ENCODE measurements at regions not wholly inside any gene's neighbourhood (a gene's known extent, or its start where the extent isn't known, plus 50 kb on each side); places are given as distances from the start of the nearest gene placed in this dataset.
A peak's percentile ranks its signal among the peaks of the same experiment; 100 is the strongest.

GRCh38 chr5:67731886-67732285, 483.7 kb upstream of the PIK3R1 start:
- H3K79me1 ChIP-seq (replicated peaks; ENCODE audit: low read length, poor library complexity, severe bottlenecking), result no peaks in the 10 kb centered on the region
- no peaks in the 10 kb centered on the region for H3K4me1 ChIP-seq (ENCODE audit: control insufficient read depth, insufficient read depth, low read depth, low read length)
- H2AFZ ChIP-seq (ENCODE audit: low read depth, low read length), result no peak overlapping the region
- no peak overlapping the region for H4K8ac ChIP-seq (ENCODE audit: low read length)
- H3K4ac ChIP-seq (ENCODE audit: low read depth in 1 of 2, low read length in 2 of 2), result no peak overlapping the region
- no peak overlapping the region for H2BK5ac ChIP-seq (ENCODE audit: low read depth, low read length, poor library complexity, severe bottlenecking)
- H2AK5ac ChIP-seq (ENCODE audit: low read length, severe bottlenecking), result no peak overlapping the region
- 90% methylated on average over 1 of the region's 2 CpGs for WGBS
- no peak overlapping the region for H2BK120ac ChIP-seq (ENCODE audit: low read depth, low read length)
- H2BK12ac ChIP-seq (ENCODE audit: low read length in 2 of 2), result no peak overlapping the region
- H3K27me3 ChIP-seq (ENCODE audit: control insufficient read depth in 1 of 2, insufficient read depth in 1 of 2, low read length in 2 of 2), result no peaks in the 10 kb centered on the region
- no peak overlapping the region for H3K4me2 ChIP-seq (ENCODE audit: low read length, poor library complexity, severe bottlenecking)
- no peak overlapping the region for H3K23ac ChIP-seq (ENCODE audit: low read length in 2 of 2)
- no peak overlapping the region for H2BK15ac ChIP-seq (ENCODE audit: low read depth, poor library complexity, severe bottlenecking)
- no peak overlapping the region for H3K4me3 ChIP-seq (ENCODE audit: insufficient read depth in 1 of 2, low read depth in 1 of 2, low read length in 2 of 2)
- H3K9ac ChIP-seq (ENCODE audit: low read length), result no peak overlapping the region
- H3K14ac ChIP-seq (ENCODE audit: low read length in 2 of 2), result no peak overlapping the region
- DNase-seq, result no peak
- no peaks in the 10 kb centered on the region for H3K9me3 ChIP-seq (ENCODE audit: control insufficient read depth, low read length)
- no peak overlapping the region for H4K91ac ChIP-seq (ENCODE audit: low read length)
- H3K18ac ChIP-seq (ENCODE audit: low read depth in 1 of 2, low read length in 2 of 2), result no peak overlapping the region
- H3K36me3 ChIP-seq (ENCODE audit: control insufficient read depth in 1 of 2, insufficient read depth in 2 of 2, low read depth in 1 of 2, low read length in 2 of 2), result no peaks in the 10 kb centered on the region
- H3K27ac ChIP-seq (ENCODE audit: low read length, poor library complexity, severe bottlenecking), result no peak overlapping the region

GRCh38 chr5:67730917-67731474, 484.6 kb upstream of the PIK3R1 start:
- Histone ChIP-seq H2AK5ac (ENCODE audit: low read length, severe bottlenecking) (no peak overlapping the region), H3K14ac (ENCODE audit: low read length in 2 of 2) (no peak overlapping the region), H3K4me3 (ENCODE audit: insufficient read depth in 1 of 2, low read depth in 1 of 2, low read length in 2 of 2) (no peak overlapping the region), H3K27me3 (ENCODE audit: control insufficient read depth in 1 of 2, insufficient read depth in 1 of 2, low read length in 2 of 2) (no peaks in the 10 kb centered on the region), H3K4ac (ENCODE audit: low read depth in 1 of 2, low read length in 2 of 2) (no peak overlapping the region), H3K79me1 (replicated peaks; ENCODE audit: low read length, poor library complexity, severe bottlenecking) (no peaks in the 10 kb centered on the region), H2BK120ac (ENCODE audit: low read depth, low read length) (no peak overlapping the region), H2BK5ac (ENCODE audit: low read depth, low read length, poor library complexity, severe bottlenecking) (no peak overlapping the region), H3K4me2 (ENCODE audit: low read length, poor library complexity, severe bottlenecking) (no peak overlapping the region), H3K4me1 (ENCODE audit: control insufficient read depth, insufficient read depth, low read depth, low read length) (no peaks in the 10 kb centered on the region), H3K27ac (ENCODE audit: low read length, poor library complexity, severe bottlenecking) (no peak overlapping the region), H3K36me3 (ENCODE audit: control insufficient read depth in 1 of 2, insufficient read depth in 2 of 2, low read depth in 1 of 2, low read length in 2 of 2) (no peaks in the 10 kb centered on the region), H3K18ac (ENCODE audit: low read depth in 1 of 2, low read length in 2 of 2) (peak overlapping the region in 1 of 2 experiments; percentile 30), H3K23ac (ENCODE audit: low read length in 2 of 2) (no peak overlapping the region), H4K8ac (ENCODE audit: low read length) (no peak overlapping the region), H2BK12ac (ENCODE audit: low read length in 2 of 2) (no peak overlapping the region), H3K9ac (ENCODE audit: low read length) (no peak overlapping the region), H3K9me3 (ENCODE audit: control insufficient read depth, low read length) (no peaks in the 10 kb centered on the region), H2BK15ac (ENCODE audit: low read depth, poor library complexity, severe bottlenecking) (no peak overlapping the region), H4K91ac (ENCODE audit: low read length) (no peak overlapping the region), H2AFZ (ENCODE audit: low read depth, low read length) (no peak overlapping the region)
- no peak for DNase-seq
- WGBS, result 94% methylated on average over 1 of the region's 1 CpG

- Histone ChIP-seq H2BK120ac (ENCODE audit: low read depth, low read length) (no peak overlapping the region), H3K9me3 (ENCODE audit: control insufficient read depth, low read length) (no peaks in the 10 kb centered on the region), H2BK5ac (ENCODE audit: low read depth, low read length, poor library complexity, severe bottlenecking) (no peak overlapping the region), H2BK15ac (ENCODE audit: low read depth, poor library complexity, severe bottlenecking) (no peak overlapping the region), H2BK12ac (ENCODE audit: low read length in 2 of 2) (no peak overlapping the region), H3K14ac (ENCODE audit: low read length in 2 of 2) (no peak overlapping the region), H2AK5ac (ENCODE audit: low read length, severe bottlenecking) (no peak overlapping the region), H3K23ac (ENCODE audit: low read length in 2 of 2) (no peak overlapping the region), H2AFZ (ENCODE audit: low read depth, low read length) (no peak overlapping the region), H3K4me2 (ENCODE audit: low read length, poor library complexity, severe bottlenecking) (no peak overlapping the region), H3K36me3 (ENCODE audit: control insufficient read depth in 1 of 2, insufficient read depth in 2 of 2, low read depth in 1 of 2, low read length in 2 of 2) (no peaks in the 10 kb centered on the region), H3K4me1 (ENCODE audit: control insufficient read depth, insufficient read depth, low read depth, low read length) (no peaks in the 10 kb centered on the region), H3K4me3 (ENCODE audit: insufficient read depth in 1 of 2, low read depth in 1 of 2, low read length in 2 of 2) (no peak overlapping the region), H3K9ac (ENCODE audit: low read length) (no peak overlapping the region), H3K79me1 (replicated peaks; ENCODE audit: low read length, poor library complexity, severe bottlenecking) (no peaks in the 10 kb centered on the region), H3K18ac (ENCODE audit: low read depth in 1 of 2, low read length in 2 of 2) (no peak overlapping the region), H4K8ac (ENCODE audit: low read length) (no peak overlapping the region), H3K27ac (ENCODE audit: low read length, poor library complexity, severe bottlenecking) (no peak overlapping the region), H4K91ac (ENCODE audit: low read length) (no peak overlapping the region), H3K4ac (ENCODE audit: low read depth in 1 of 2, low read length in 2 of 2) (no peak overlapping the region), H3K27me3 (ENCODE audit: control insufficient read depth in 1 of 2, insufficient read depth in 1 of 2, low read length in 2 of 2) (no peaks in the 10 kb centered on the region)
- no peak for DNase-seq
- WGBS, result 88% methylated on average over 3 of the region's 3 CpGs
Observed at GRCh38 chr5:67728326-67728890, 487.1 kb upstream of the PIK3R1 start.

GRCh38 chr5:67725604-67726003, 490.0 kb upstream of the PIK3R1 start:
- H3K9me3 ChIP-seq (ENCODE audit: control insufficient read depth, low read length), result no peaks in the 10 kb centered on the region
- H2AK5ac ChIP-seq (ENCODE audit: low read length, severe bottlenecking), result no peak overlapping the region
- H2BK120ac ChIP-seq (ENCODE audit: low read depth, low read length), result no peak overlapping the region
- no peaks in the 10 kb centered on the region for H3K27me3 ChIP-seq (ENCODE audit: control insufficient read depth in 1 of 2, insufficient read depth in 1 of 2, low read length in 2 of 2)
- no peaks in the 10 kb centered on the region for H3K36me3 ChIP-seq (ENCODE audit: control insufficient read depth in 1 of 2, insufficient read depth in 2 of 2, low read depth in 1 of 2, low read length in 2 of 2)
- H3K4me3 ChIP-seq (ENCODE audit: insufficient read depth in 1 of 2, low read depth in 1 of 2, low read length in 2 of 2), result no peak overlapping the region
- no peak overlapping the region for H2BK5ac ChIP-seq (ENCODE audit: low read depth, low read length, poor library complexity, severe bottlenecking)
- no peak overlapping the region for H3K9ac ChIP-seq (ENCODE audit: low read length)
- no peak overlapping the region for H4K8ac ChIP-seq (ENCODE audit: low read length)
- H3K4ac ChIP-seq (ENCODE audit: low read depth in 1 of 2, low read length in 2 of 2), result no peak overlapping the region
- no peaks in the 10 kb centered on the region for H3K79me1 ChIP-seq (replicated peaks; ENCODE audit: low read length, poor library complexity, severe bottlenecking)
- DNase-seq, result no peak
- H3K4me2 ChIP-seq (ENCODE audit: low read length, poor library complexity, severe bottlenecking), result no peak overlapping the region
- H2AFZ ChIP-seq (ENCODE audit: low read depth, low read length), result no peak overlapping the region
- H2BK12ac ChIP-seq (ENCODE audit: low read length in 2 of 2), result no peak overlapping the region
- H3K23ac ChIP-seq (ENCODE audit: low read length in 2 of 2), result no peak overlapping the region
- no peak overlapping the region for H3K18ac ChIP-seq (ENCODE audit: low read depth in 1 of 2, low read length in 2 of 2)
- no peak overlapping the region for H3K14ac ChIP-seq (ENCODE audit: low read length in 2 of 2)
- no peaks in the 10 kb centered on the region for H3K4me1 ChIP-seq (ENCODE audit: control insufficient read depth, insufficient read depth, low read depth, low read length)
- H4K91ac ChIP-seq (ENCODE audit: low read length), result no peak overlapping the region
- no CpG with 5 or more reads among the region's 1 CpG for WGBS
- H3K27ac ChIP-seq (ENCODE audit: low read length, poor library complexity, severe bottlenecking), result no peak overlapping the region
- H2BK15ac ChIP-seq (ENCODE audit: low read depth, poor library complexity, severe bottlenecking), result no peak overlapping the region
